ENCODE measurements at regions not wholly inside any gene's neighbourhood (a gene's known extent, or its start where the extent isn't known, plus 50 kb on each side); places are given as distances from the start of the nearest gene placed in this dataset.
"Not testable (repeated sequence)": the region's sequence is repeated elsewhere in the genome, so short reads cannot be mapped to it uniquely, and the experiment has no call there.

GRCh38 chr11:45407226-45407625 lies 121.1 kb upstream of the SYT13 start:
- DNase-seq (ENCODE audit: low read depth), result no peak

GRCh38 chr11:45405916-45406670 lies 120.0 kb upstream of the SYT13 start:
- no peak for DNase-seq (ENCODE audit: low read depth)

GRCh38 chr11:45403521-45403920 lies 117.4 kb upstream of the SYT13 start:
- peak; percentile 35 for DNase-seq (ENCODE audit: low read depth)

GRCh38 chr11:45402049-45402630 lies 116.0 kb upstream of the SYT13 start:
- no peak for DNase-seq (ENCODE audit: low read depth)

- peak; percentile 91 for DNase-seq (ENCODE audit: low read depth)
Measured at GRCh38 chr11:45400591-45400990, 114.5 kb upstream of the SYT13 start.

- no peak for DNase-seq (ENCODE audit: low read depth)
Measured at GRCh38 chr11:45399166-45399565, 113.0 kb upstream of the SYT13 start.

- DNase-seq (ENCODE audit: low read depth), result no peak
Measured at GRCh38 chr11:45398325-45398724, 112.2 kb upstream of the SYT13 start.

- DNase-seq (ENCODE audit: low read depth), result no peak
Measured at GRCh38 chr11:45396394-45396793, 110.3 kb upstream of the SYT13 start.

GRCh38 chr11:45395947-45396346 lies 109.8 kb upstream of the SYT13 start:
- DNase-seq (ENCODE audit: low read depth), result no peak

GRCh38 chr11:45395421-45395820 lies 109.3 kb upstream of the SYT13 start:
- no peak for DNase-seq (ENCODE audit: low read depth)

- no peak for DNase-seq (ENCODE audit: low read depth)
Measured at GRCh38 chr11:45394294-45395085, 108.3 kb upstream of the SYT13 start.

GRCh38 chr11:45393826-45394225 lies 107.7 kb upstream of the SYT13 start:
- DNase-seq (ENCODE audit: low read depth), result no peak

GRCh38 chr11:45393334-45393733 lies 107.2 kb upstream of the SYT13 start:
- DNase-seq (ENCODE audit: low read depth), result no peak

GRCh38 chr11:45392591-45393091 lies 106.5 kb upstream of the SYT13 start:
- DNase-seq (ENCODE audit: low read depth), result no peak

- no peak for DNase-seq (ENCODE audit: low read depth)
Measured at GRCh38 chr11:45392154-45392553, 106.0 kb upstream of the SYT13 start.

GRCh38 chr11:45391168-45391850 lies 105.2 kb upstream of the SYT13 start:
- DNase-seq (ENCODE audit: low read depth), result no peak

GRCh38 chr11:45390407-45390806 lies 104.3 kb upstream of the SYT13 start:
- DNase-seq (ENCODE audit: low read depth), result no peak

- no peak for DNase-seq (ENCODE audit: low read depth)
Measured at GRCh38 chr11:45388472-45388871, 102.3 kb upstream of the SYT13 start.

- not testable (repeated sequence) for DNase-seq (ENCODE audit: low read depth)
Measured at GRCh38 chr11:45387885-45388284, 101.7 kb upstream of the SYT13 start.

GRCh38 chr11:45386972-45387371 lies 100.8 kb upstream of the SYT13 start:
- DNase-seq (ENCODE audit: low read depth), result no peak

GRCh38 chr11:45385844-45386243 lies 99.7 kb upstream of the SYT13 start:
- DNase-seq (ENCODE audit: low read depth), result no peak

GRCh38 chr11:45385423-45385822 lies 99.3 kb upstream of the SYT13 start:
- no peak for DNase-seq (ENCODE audit: low read depth)

All from M059J (cell line).